Esophagus squamous epithelium (tissue), 5 donors: ENCODE measurements at regions not wholly inside any gene's neighbourhood (a gene's known extent, or its start where the extent isn't known, plus 50 kb on each side); places are given as distances from the start of the nearest gene placed in this dataset.
"Not testable (repeated sequence)": the region's sequence is repeated elsewhere in the genome, so short reads cannot be mapped to it uniquely, and the experiment has no call there.

Source experiments
- DNase-seq: peaks from one replicate; lab custom pipeline; 2025; lab: John Stamatoyannopoulos, UW
- H3K27ac ChIP-seq, 4 donors: fragments of 200-600 bp; sonication (generic); one replicate each; pipeline ENCODE4 v1.5.1; 2016 to 2019; ENCODE audit warnings: mild to moderate bottlenecking in 1 of 4
- H3K27me3 ChIP-seq, 4 donors: fragments of 200-600 bp; sonication (generic); 1 replicate in 3 of 4; 2 replicates in 1 of 4; pipeline versions ENCODE4 v1.5.1 to v1.6.0; 2017 to 2021; ENCODE audit warnings: antibody characterized with exemption in 1 of 4
- H3K36me3 ChIP-seq, 3 donors: fragments of 200-600 bp; sonication (generic); one replicate each; pipeline ENCODE4 v1.5.1; 2016 to 2019
- H3K4me1 ChIP-seq, 3 donors: fragments of 200-600 bp; sonication (generic); one replicate each; pipeline ENCODE4 v1.5.1; 2017 to 2019
- H3K4me3 ChIP-seq, 4 donors: fragments of 200-600 bp; sonication (generic); 1 replicate in 3 of 4; 2 replicates in 1 of 4; pipeline ENCODE4 v1.5.1; 2016 to 2019; ENCODE audit warnings: mild to moderate bottlenecking in 2 of 4, moderate library complexity in 1 of 4
- H3K9me3 ChIP-seq, 3 donors: fragments of 200-600 bp; sonication (generic); one replicate each; pipeline ENCODE4 v1.5.1; 2016 to 2019
- POLR2A ChIP-seq, 4 donors: fragments of 450-650 bp; IDR thresholded peaks; one replicate each; pipeline ENCODE4 v1.6.1; 2017; ENCODE audit warnings: antibody characterized with exemption in 4 of 4, mild to moderate bottlenecking in 4 of 4, moderate library complexity in 3 of 4
- WGBS, 2 donors: methylation state at CpG; one replicate each; pipeline ENCODE4 v1.1.5; 2018; 5-methylcytosine and 5-hydroxymethylcytosine counted together
- intact Hi-C: fragments of 100-400 bp; cut with DNase I; formaldehyde crosslinking; loops from one replicate; pipeline ENCODE4 v1.15.0; 2022
- TF ChIP-seq, protein P1 (sequence below), 6 experiments: fragments of 450-650 bp in 4 of 6; fragments of 200-600 bp in 2 of 6; sonication (generic) in 2 of 6; IDR thresholded peaks; one replicate each; pipeline ENCODE4 v1.5.1; 2016 to 2019; ENCODE audit warnings: antibody characterized with exemption in 6 of 6, mild to moderate bottlenecking in 4 of 6, moderate library complexity in 4 of 6
- donor health status: DM: yes; HTN: yes; CAD: no.

DNA sequence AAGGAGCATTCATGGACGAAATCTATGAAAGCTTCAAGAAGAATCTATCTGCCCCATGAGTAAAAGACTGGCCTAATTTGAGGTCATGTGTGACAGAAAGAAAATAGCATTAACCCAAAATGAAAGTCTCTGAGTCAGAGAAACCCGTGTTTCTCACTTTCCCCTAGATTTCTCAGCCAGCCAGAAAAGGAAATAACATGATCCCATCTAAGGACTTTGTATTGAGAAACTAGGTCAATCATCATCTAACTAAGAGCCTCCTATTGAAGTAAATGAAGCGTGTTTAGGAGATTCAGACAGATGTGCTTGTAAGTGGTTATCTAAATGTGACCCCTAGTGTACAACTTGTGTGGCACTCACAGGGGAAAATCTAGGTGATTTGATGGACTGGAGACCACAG lies 77.3 kb upstream of the ZNF366 start:
- Histone ChIP-seq H3K4me3 (no peak overlapping the region), H3K27ac (no peak overlapping the region), H3K4me1 (peaks cover 0 to 6% (median 0%) of the 10 kb centered on the region in 3 donors), H3K9me3 (no peaks in the 10 kb centered on the region), H3K36me3 (no peaks in the 10 kb centered on the region), H3K27me3 (no peaks in the 10 kb centered on the region)
- TF ChIP-seq, protein P1, sequence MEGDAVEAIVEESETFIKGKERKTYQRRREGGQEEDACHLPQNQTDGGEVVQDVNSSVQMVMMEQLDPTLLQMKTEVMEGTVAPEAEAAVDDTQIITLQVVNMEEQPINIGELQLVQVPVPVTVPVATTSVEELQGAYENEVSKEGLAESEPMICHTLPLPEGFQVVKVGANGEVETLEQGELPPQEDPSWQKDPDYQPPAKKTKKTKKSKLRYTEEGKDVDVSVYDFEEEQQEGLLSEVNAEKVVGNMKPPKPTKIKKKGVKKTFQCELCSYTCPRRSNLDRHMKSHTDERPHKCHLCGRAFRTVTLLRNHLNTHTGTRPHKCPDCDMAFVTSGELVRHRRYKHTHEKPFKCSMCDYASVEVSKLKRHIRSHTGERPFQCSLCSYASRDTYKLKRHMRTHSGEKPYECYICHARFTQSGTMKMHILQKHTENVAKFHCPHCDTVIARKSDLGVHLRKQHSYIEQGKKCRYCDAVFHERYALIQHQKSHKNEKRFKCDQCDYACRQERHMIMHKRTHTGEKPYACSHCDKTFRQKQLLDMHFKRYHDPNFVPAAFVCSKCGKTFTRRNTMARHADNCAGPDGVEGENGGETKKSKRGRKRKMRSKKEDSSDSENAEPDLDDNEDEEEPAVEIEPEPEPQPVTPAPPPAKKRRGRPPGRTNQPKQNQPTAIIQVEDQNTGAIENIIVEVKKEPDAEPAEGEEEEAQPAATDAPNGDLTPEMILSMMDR (IDR thresholded peaks at IDR 0.05), result no peak
- no peak for TF ChIP-seq POLR2A (IDR thresholded peaks at IDR 0.05)
- WGBS, 2 donors, result 55 to 64% methylated on average over 3 of the region's 3 CpGs
- intact Hi-C loops, result no loop called here
- DNase-seq, result no peak

DNA sequence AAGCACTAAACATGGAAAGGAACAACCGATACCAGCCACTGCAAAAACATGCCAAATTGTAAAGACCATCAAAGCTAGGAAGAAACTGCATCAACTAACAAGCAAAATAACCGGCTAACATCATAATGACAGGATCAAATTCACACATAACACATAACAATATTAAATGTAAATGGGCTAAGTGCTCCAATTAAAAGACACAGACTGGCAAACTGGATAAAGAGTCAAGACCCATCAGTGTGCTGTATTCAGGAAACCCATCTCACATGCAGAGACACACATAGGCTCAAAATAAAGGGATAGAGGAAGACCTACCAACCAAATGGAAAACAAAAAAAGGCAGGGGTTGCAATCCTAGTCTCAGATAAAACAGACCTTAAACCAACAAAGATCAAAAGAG lies 72.1 kb upstream of the ZNF366 start:
- H3K27ac ChIP-seq, H3K36me3 ChIP-seq, H3K4me1 ChIP-seq, H3K4me3 ChIP-seq, H3K27me3 ChIP-seq, H3K9me3 ChIP-seq, DNase-seq, intact Hi-C loops: not testable (repeated sequence)
- WGBS, 2 donors, result 80 to 96% methylated on average over 2 of the region's 2 CpGs

DNA sequence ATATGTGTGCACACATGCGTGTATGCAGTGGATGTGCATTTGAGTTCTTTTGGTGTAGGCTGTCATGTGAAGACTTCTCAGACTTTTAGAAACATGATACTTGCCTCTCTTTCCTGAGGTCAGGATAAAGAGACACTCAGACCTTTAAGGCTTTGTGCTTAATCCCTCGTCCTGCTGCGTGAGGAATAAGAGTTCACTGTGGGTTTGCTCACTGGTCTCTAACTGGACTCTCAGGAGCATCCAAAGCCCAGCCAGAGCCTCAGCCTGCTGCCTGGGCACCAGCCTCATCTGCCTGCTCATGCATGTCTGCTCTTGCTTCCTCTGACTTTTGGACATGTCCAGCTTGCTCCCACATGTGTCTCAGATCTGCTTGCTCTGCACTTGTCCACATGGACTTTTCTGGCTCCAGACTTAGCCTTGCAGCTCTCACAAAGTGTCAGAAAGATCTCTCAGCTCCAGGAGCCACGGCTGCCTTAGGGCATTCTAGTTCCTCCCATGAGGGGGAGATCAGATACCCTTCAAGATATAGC lies 65.1 kb upstream of the ZNF366 start:
- no peak overlapping the region for H3K27ac ChIP-seq
- 58 to 77% methylated on average over 4 of the region's 4 CpGs for WGBS, 2 donors
- intact Hi-C loops, result no loop called here
- DNase-seq, result no peak
- no peaks in the 10 kb centered on the region for H3K27me3 ChIP-seq
- no peaks in the 10 kb centered on the region for H3K4me1 ChIP-seq
- no peak overlapping the region for H3K4me3 ChIP-seq
- TF ChIP-seq POLR2A (IDR thresholded peaks at IDR 0.05), result no peak
- TF ChIP-seq, protein P1 (IDR thresholded peaks at IDR 0.05), result no peak
- H3K9me3 ChIP-seq, result no peaks in the 10 kb centered on the region
- H3K36me3 ChIP-seq, result no peaks in the 10 kb centered on the region

DNA sequence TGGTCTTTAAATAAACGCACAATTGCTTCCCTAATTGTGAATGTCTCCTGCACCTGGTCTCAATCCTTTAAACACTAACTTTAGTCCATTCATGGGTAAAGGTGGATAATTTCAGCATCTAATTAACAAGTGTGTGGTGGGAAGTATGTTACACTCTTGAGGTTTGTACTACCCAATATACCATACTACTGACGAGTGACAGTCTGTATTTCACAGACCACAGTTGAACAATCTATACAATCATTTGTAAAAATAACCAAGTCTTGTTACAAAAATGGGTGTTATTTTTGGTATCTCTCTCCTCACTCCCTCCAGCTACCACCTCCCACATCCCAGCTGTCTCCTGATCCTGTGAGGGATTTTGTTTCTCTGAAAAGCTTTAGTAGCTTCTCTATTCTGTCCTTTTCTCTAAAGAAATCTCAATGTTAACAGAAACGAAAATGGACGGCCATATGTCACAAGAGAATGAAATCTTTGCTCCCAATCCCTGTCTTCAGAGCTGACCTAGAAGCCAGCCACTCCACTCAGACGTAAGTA lies 62.3 kb upstream of the ZNF366 start:
- intact Hi-C loops, result no loop called here
- DNase-seq, result no peak
- Histone ChIP-seq H3K27ac (no peak overlapping the region), H3K4me3 (no peak overlapping the region), H3K36me3 (no peaks in the 10 kb centered on the region), H3K27me3 (no peaks in the 10 kb centered on the region), H3K9me3 (no peaks in the 10 kb centered on the region), H3K4me1 (no peaks in the 10 kb centered on the region)
- TF ChIP-seq, protein P1 (IDR thresholded peaks at IDR 0.05), result no peak
- no peak for TF ChIP-seq POLR2A (IDR thresholded peaks at IDR 0.05)
- 72 to 88% methylated on average over 5 of the region's 5 CpGs for WGBS, 2 donors

DNA sequence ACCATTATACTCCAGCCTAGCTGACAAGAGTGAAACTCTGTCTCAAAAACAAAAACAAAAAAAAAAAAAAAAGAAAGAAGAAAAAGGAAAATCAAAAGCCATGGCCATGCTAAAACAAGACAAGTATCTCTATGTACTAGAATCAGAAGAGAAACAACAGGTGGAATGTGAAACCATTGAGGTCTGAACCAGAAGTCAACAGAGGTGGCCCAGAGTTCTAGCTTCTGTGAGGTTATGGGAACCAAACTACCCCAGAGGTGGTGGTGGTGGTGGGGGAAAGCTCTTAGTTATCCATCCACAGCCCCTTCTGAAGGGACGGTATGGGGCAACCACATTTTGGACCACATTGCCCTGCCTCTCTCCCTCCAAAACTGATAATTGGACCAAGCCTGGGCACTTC lies 59.5 kb upstream of the ZNF366 start:
- intact Hi-C loops, result no loop called here
- DNase-seq, result no peak
- 100% methylated on average over 1 of the region's 1 CpG for WGBS, 2 donors
- TF ChIP-seq POLR2A (IDR thresholded peaks at IDR 0.05), result no peak
- TF ChIP-seq, protein P1 (IDR thresholded peaks at IDR 0.05), result no peak
- Histone ChIP-seq H3K4me3 (no peak overlapping the region), H3K4me1 (no peaks in the 10 kb centered on the region), H3K27me3 (no peaks in the 10 kb centered on the region), H3K9me3 (no peaks in the 10 kb centered on the region), H3K27ac (no peak overlapping the region), H3K36me3 (no peaks in the 10 kb centered on the region)
